ENCODE measurements at regions not wholly inside any gene's neighbourhood (a gene's known extent, or its start where the extent isn't known, plus 50 kb on each side); places are given as distances from the start of the nearest gene placed in this dataset.
A peak's percentile ranks its signal among the peaks of the same experiment; 100 is the strongest.
"Not testable (repeated sequence)": the region's sequence is repeated elsewhere in the genome, so short reads cannot be mapped to it uniquely, and the experiment has no call there.

- not testable (repeated sequence) for DNase-seq
Measured at GRCh38 chr6:26799903-26800633, 140.5 kb upstream of the ZNF322 start.

- not testable (repeated sequence) for DNase-seq
Measured at GRCh38 chr6:26803762-26804161, 144.2 kb upstream of the ZNF322 start.

- not testable (repeated sequence) for DNase-seq
Measured at GRCh38 chr6:26811486-26812116, 152.1 kb upstream of the ZNF322 start.

- DNase-seq, result not testable (repeated sequence)
Measured at GRCh38 chr6:26818640-26819225, 159.2 kb upstream of the ZNF322 start.

GRCh38 chr6:26827965-26828364 is 168.4 kb upstream of the ZNF322 start:
- DNase-seq, result not testable (repeated sequence)

GRCh38 chr6:26829480-26829879 is 169.9 kb upstream of the ZNF322 start:
- not testable (repeated sequence) for DNase-seq

- not testable (repeated sequence) for DNase-seq
Measured at GRCh38 chr6:26830992-26831391, 171.4 kb upstream of the ZNF322 start.

- DNase-seq, result not testable (repeated sequence)
Measured at GRCh38 chr6:26835707-26836106, 176.2 kb upstream of the ZNF322 start.

- DNase-seq, result not testable (repeated sequence)
Measured at GRCh38 chr6:26836657-26837056, 177.1 kb upstream of the ZNF322 start.

- not testable (repeated sequence) for DNase-seq
Measured at GRCh38 chr6:26844823-26845222, 185.3 kb upstream of the ZNF322 start.

- DNase-seq, result not testable (repeated sequence)
Measured at GRCh38 chr6:26857289-26857688, 197.7 kb upstream of the ZNF322 start.

GRCh38 chr6:26859067-26859770 is 199.7 kb upstream of the ZNF322 start:
- DNase-seq, result not testable (repeated sequence)

GRCh38 chr6:26859771-26860163 is 200.2 kb upstream of the ZNF322 start:
- not testable (repeated sequence) for DNase-seq

- not testable (repeated sequence) for DNase-seq
Measured at GRCh38 chr6:26861913-26862312, 202.4 kb upstream of the ZNF322 start.

GRCh38 chr6:26863641-26864040 is 204.1 kb upstream of the ZNF322 start:
- DNase-seq, result not testable (repeated sequence)

GRCh38 chr6:26898785-26899184 is 239.2 kb upstream of the ZNF322 start:
- not testable (repeated sequence) for DNase-seq

GRCh38 chr6:26924206-26924605 is 264.7 kb upstream of the ZNF322 start:
- DNase-seq, result not testable (repeated sequence)

GRCh38 chr6:26928190-26928589 is 268.6 kb upstream of the ZNF322 start:
- DNase-seq, result not testable (repeated sequence)

- not testable (repeated sequence) for DNase-seq
Measured at GRCh38 chr6:26937258-26937657, 277.7 kb upstream of the ZNF322 start.

- not testable (repeated sequence) for DNase-seq
Measured at GRCh38 chr6:26951211-26951610, 291.7 kb upstream of the ZNF322 start.

- DNase-seq, result peak; percentile 32
Measured at GRCh38 chr6:26956078-26956600, 291.4 kb upstream of the PRSS16 start.

GRCh38 chr6:26956601-26957184 is 290.8 kb upstream of the PRSS16 start:
- peak; percentile 81 for DNase-seq

All from CD4-positive, alpha-beta T cell treated with Interleukin-6 for 4 hours (primary cell).